H9 (cell line): ENCODE measurements at regions not wholly inside any gene's neighbourhood (a gene's known extent, or its start where the extent isn't known, plus 50 kb on each side); places are given as distances from the start of the nearest gene placed in this dataset.

Experiments used
- DNase-seq: peaks from one replicate; pipeline ENCODE4 v3.0.0-alpha.2; 2017
- H2AFZ ChIP-seq: one replicate; pipeline ENCODE4 v1.6.1; 2013; ENCODE audit warnings: mild to moderate bottlenecking, low read length, control low read depth, moderate library complexity
- H2AK5ac ChIP-seq: 2 replicates; pipeline ENCODE4 v1.6.1; 2013; ENCODE audit warnings: low read length, control low read depth, mixed read lengths; ENCODE audit not compliant: insufficient read length
- H2BK120ac ChIP-seq: one replicate; pipeline ENCODE4 v1.6.1; 2013; ENCODE audit warnings: low read depth, mild to moderate bottlenecking, low read length, control low read depth, inconsistent platforms; ENCODE audit not compliant: poor library complexity, severe bottlenecking
- H2BK12ac ChIP-seq: 2 replicates; pipeline ENCODE4 v1.6.1; 2013; ENCODE audit warnings: low read length, control low read depth, mixed read lengths, low read depth; ENCODE audit not compliant: insufficient read length
- H2BK15ac ChIP-seq: 2 replicates; pipeline ENCODE4 v1.6.1; 2013; ENCODE audit warnings: low read depth, low read length, control low read depth
- H2BK20ac ChIP-seq: one replicate; pipeline ENCODE4 v1.6.1; 2013; ENCODE audit warnings: low read depth, mild to moderate bottlenecking, low read length, control low read depth, inconsistent platforms; ENCODE audit not compliant: poor library complexity, severe bottlenecking
- H2BK5ac ChIP-seq: 2 replicates; pipeline ENCODE4 v1.6.1; 2013; ENCODE audit warnings: low read length, control low read depth, mixed read lengths; ENCODE audit not compliant: insufficient read length
- H3K14ac ChIP-seq: 2 replicates; pipeline ENCODE4 v1.6.1; 2013; ENCODE audit warnings: low read length, control low read depth; ENCODE audit not compliant: insufficient read depth
- H3K18ac ChIP-seq: 2 replicates; pipeline ENCODE4 v1.6.1; 2013; ENCODE audit warnings: low read depth, mild to moderate bottlenecking, mixed read lengths, low read length, control low read depth; ENCODE audit not compliant: insufficient read length
- H3K23ac ChIP-seq: 2 replicates; pipeline ENCODE4 v1.6.1; 2013; ENCODE audit warnings: low read length, control low read depth, mixed read lengths, low read depth; ENCODE audit not compliant: insufficient read length
- H3K23me2 ChIP-seq: 2 replicates; pipeline ENCODE4 v1.6.1; 2013; ENCODE audit warnings: low read depth, mild to moderate bottlenecking, mixed read lengths, low read length, control low read depth; ENCODE audit not compliant: insufficient read length, poor library complexity, severe bottlenecking
- H3K27ac ChIP-seq: 2 replicates; pipeline ENCODE4 v1.5.1; 2013; ENCODE audit warnings: low read length, control low read depth, mixed read lengths, low read depth; ENCODE audit not compliant: insufficient read length
- H3K27me3 ChIP-seq: 2 replicates; pipeline ENCODE4 v1.6.1; 2013; ENCODE audit warnings: low read length, control low read depth, inconsistent platforms; ENCODE audit not compliant: insufficient read depth
- H3K4ac ChIP-seq: 2 replicates; pipeline ENCODE4 v1.6.1; 2013; ENCODE audit warnings: low read depth, mild to moderate bottlenecking, control low read depth, inconsistent platforms, low read length, moderate library complexity
- H3K4me1 ChIP-seq: 2 replicates; pipeline ENCODE4 v1.6.1; 2013; ENCODE audit warnings: low read length, control low read depth, inconsistent platforms; ENCODE audit not compliant: insufficient read depth
- H3K4me2 ChIP-seq: 2 replicates; pipeline ENCODE4 v1.6.1; 2013; ENCODE audit warnings: low read length, control low read depth, mixed read lengths; ENCODE audit not compliant: insufficient read length, insufficient read depth
- H3K56ac ChIP-seq: 2 replicates; pipeline ENCODE4 v1.6.1; 2013; ENCODE audit warnings: low read depth, mild to moderate bottlenecking, mixed read lengths, low read length, control low read depth; ENCODE audit not compliant: insufficient read length
- H3K79me1 ChIP-seq: 2 replicates; pipeline ENCODE4 v1.6.1; 2013; ENCODE audit warnings: low read depth, mild to moderate bottlenecking, moderate library complexity, low read length, control low read depth, inconsistent platforms; ENCODE audit not compliant: insufficient read depth, poor library complexity, severe bottlenecking
- H3K79me2 ChIP-seq: 2 replicates; pipeline ENCODE4 v1.6.1; 2013; ENCODE audit warnings: low read length, control low read depth, inconsistent platforms; ENCODE audit not compliant: insufficient read depth
- H3K9ac ChIP-seq: 2 replicates; pipeline ENCODE4 v1.6.1; 2013; ENCODE audit warnings: low read length, control low read depth, mixed read lengths; ENCODE audit not compliant: insufficient read length; ENCODE audit errors: extremely low read depth
- H3K9me3 ChIP-seq: one replicate; pipeline ENCODE4 v1.6.1; 2013; ENCODE audit warnings: low read depth, low read length, inconsistent platforms; ENCODE audit not compliant: control insufficient read depth
- H3T11ph ChIP-seq: one replicate; pipeline ENCODE4 v1.6.1; 2013; ENCODE audit warnings: mild to moderate bottlenecking, low read length, control low read depth, inconsistent platforms
- H4K20me1 ChIP-seq: one replicate; pipeline ENCODE4 v1.6.1; 2013; ENCODE audit not compliant: control insufficient read depth, insufficient read length, insufficient read depth
- H4K5ac ChIP-seq: 2 replicates; pipeline ENCODE4 v1.6.1; 2013; ENCODE audit warnings: low read depth, mild to moderate bottlenecking, mixed read lengths, low read length, control low read depth; ENCODE audit not compliant: insufficient read length
- H4K8ac ChIP-seq: replicated peaks from 2 replicates; pipeline ENCODE4 v1.6.1; 2013; ENCODE audit warnings: low read length, control low read depth, mixed read lengths, low read depth; ENCODE audit not compliant: insufficient read length
- H4K91ac ChIP-seq: 2 replicates; pipeline ENCODE4 v1.6.1; 2013; ENCODE audit warnings: low read depth, mild to moderate bottlenecking, moderate library complexity, mixed read lengths, low read length, control low read depth; ENCODE audit not compliant: insufficient read length
- H3K27ac Mint-ChIP-seq, 3 experiments: 2 replicates in 2 of 3; 3 replicates in 1 of 3; pipeline ENCODE4 v1.8.0; 2020 to 2021; ENCODE audit warnings: mixed read lengths in 3 of 3, mild to moderate bottlenecking in 1 of 3, moderate library complexity in 1 of 3
- H3K27me3 Mint-ChIP-seq: 2 replicates; pipeline ENCODE4 v1.8.0; 2021; ENCODE audit warnings: low read depth, mild to moderate bottlenecking, moderate library complexity, mixed read lengths
- H3K36me3 Mint-ChIP-seq, 3 experiments: 2 replicates in 2 of 3; 3 replicates in 1 of 3; pipeline ENCODE4 v1.8.0; 2020 to 2021; ENCODE audit warnings: low read depth in 3 of 3, mixed read lengths in 3 of 3; ENCODE audit not compliant: insufficient read depth in 1 of 3
- H3K4me1 Mint-ChIP-seq, 2 experiments: 2 replicates each; pipeline ENCODE4 v1.8.0; 2020; ENCODE audit warnings: mixed read lengths in 2 of 2
- H3K4me3 Mint-ChIP-seq, 2 experiments: 2 replicates in 1 of 2; 3 replicates in 1 of 2; pipeline ENCODE4 v1.8.0; 2020 to 2021; ENCODE audit warnings: mild to moderate bottlenecking in 2 of 2, mixed read lengths in 2 of 2, moderate library complexity in 1 of 2
- H3K9me3 Mint-ChIP-seq, 2 experiments: 2 replicates in 1 of 2; 3 replicates in 1 of 2; pipeline ENCODE4 v1.8.0; 2020; ENCODE audit warnings: mild to moderate bottlenecking in 2 of 2, mixed read lengths in 2 of 2, moderate library complexity in 1 of 2
- WGBS: extraction: QIAGEN DNeasy Blood & Tissue Kit; methylation state at CpG from one replicate; pipeline ENCODE4 v1.1.7; 2013; ENCODE audit warnings: missing lambda C conversion rate, low lambda C conversion rate, mixed read lengths; ENCODE audit not compliant: insufficient read length; ENCODE audit errors: extremely low coverage; 5-methylcytosine and 5-hydroxymethylcytosine counted together
- TF ChIP-seq, protein P1 (sequence below): fragments of 200-600 bp; sonication (generic); conservative IDR thresholded peaks from 3 replicates; pipeline ENCODE4 v1.8.0; 2021; ENCODE audit warnings: antibody characterized with exemption, mild to moderate bottlenecking

DNA sequence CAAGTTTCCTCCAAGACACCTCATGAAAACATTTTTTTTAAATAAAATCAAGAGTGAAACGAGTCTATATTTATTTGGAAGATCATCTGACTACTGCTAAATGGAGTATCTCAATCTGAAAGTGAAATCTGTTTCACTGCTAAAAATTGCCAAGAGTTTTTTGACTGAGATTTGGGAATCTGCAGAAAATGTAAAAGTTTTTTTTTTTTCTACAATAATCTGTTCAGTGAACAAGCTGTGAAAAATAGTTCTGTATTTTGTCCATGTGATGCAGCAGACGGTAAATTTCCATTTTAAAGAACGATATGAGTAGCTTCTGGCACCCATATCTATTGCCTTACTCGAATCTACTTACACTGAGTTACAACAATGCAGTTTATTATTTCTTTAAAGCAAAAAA lies 519.7 kb downstream of the PLCL1 start:
- WGBS = no CpG with 5 or more reads among the region's 4 CpGs
- no peak overlapping the region for H2BK12ac ChIP-seq

More for the DNA sequence above, 519.7 kb downstream of the PLCL1 start:
- no peak overlapping the region for H2BK20ac ChIP-seq
- no peak overlapping the region for H2BK15ac ChIP-seq
- no peak overlapping the region for H3K4ac ChIP-seq
- no peak overlapping the region for H4K91ac ChIP-seq
- Mint-ChIP-seq H3K36me3 (no peaks in the 10 kb centered on the region), H3K4me1 (peaks cover 3 to 7% of the 10 kb centered on the region in 2 experiments; a peak in 3 of 4 replicates), H3K27me3 (no peaks in the 10 kb centered on the region), H3K9me3 (no peaks in the 10 kb centered on the region), H3K4me3 (no peak overlapping the region), H3K27ac (no peak overlapping the region)
- H2AK5ac ChIP-seq = no peak overlapping the region
- H3K56ac ChIP-seq = no peak overlapping the region
- no peak overlapping the region for H3K9ac ChIP-seq
- no peaks in the 10 kb centered on the region for H3K79me1 ChIP-seq
- no peak overlapping the region for H3K4me2 ChIP-seq
- no peak overlapping the region for H3K23ac ChIP-seq
- no peak overlapping the region for H4K8ac ChIP-seq
- H3K27ac ChIP-seq = no peak overlapping the region
- no peaks in the 10 kb centered on the region for H4K20me1 ChIP-seq
- H3K79me2 ChIP-seq = no peaks in the 10 kb centered on the region
- H2BK5ac ChIP-seq = no peak overlapping the region
- no peaks in the 10 kb centered on the region for H3K23me2 ChIP-seq
- no peak for DNase-seq
- no peak overlapping the region for H2AFZ ChIP-seq
- H3K9me3 ChIP-seq = no peaks in the 10 kb centered on the region
- no peak overlapping the region for H3K18ac ChIP-seq
- no peak overlapping the region for H3K14ac ChIP-seq
- no peak overlapping the region for H2BK120ac ChIP-seq
- H3T11ph ChIP-seq = no peak overlapping the region
- no peaks in the 10 kb centered on the region for H3K27me3 ChIP-seq
- TF ChIP-seq, protein P1, sequence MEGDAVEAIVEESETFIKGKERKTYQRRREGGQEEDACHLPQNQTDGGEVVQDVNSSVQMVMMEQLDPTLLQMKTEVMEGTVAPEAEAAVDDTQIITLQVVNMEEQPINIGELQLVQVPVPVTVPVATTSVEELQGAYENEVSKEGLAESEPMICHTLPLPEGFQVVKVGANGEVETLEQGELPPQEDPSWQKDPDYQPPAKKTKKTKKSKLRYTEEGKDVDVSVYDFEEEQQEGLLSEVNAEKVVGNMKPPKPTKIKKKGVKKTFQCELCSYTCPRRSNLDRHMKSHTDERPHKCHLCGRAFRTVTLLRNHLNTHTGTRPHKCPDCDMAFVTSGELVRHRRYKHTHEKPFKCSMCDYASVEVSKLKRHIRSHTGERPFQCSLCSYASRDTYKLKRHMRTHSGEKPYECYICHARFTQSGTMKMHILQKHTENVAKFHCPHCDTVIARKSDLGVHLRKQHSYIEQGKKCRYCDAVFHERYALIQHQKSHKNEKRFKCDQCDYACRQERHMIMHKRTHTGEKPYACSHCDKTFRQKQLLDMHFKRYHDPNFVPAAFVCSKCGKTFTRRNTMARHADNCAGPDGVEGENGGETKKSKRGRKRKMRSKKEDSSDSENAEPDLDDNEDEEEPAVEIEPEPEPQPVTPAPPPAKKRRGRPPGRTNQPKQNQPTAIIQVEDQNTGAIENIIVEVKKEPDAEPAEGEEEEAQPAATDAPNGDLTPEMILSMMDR = no peak
- H4K5ac ChIP-seq = no peak overlapping the region
- H3K4me1 ChIP-seq = no peaks in the 10 kb centered on the region
